MG63 (cell line): ENCODE measurements at regions not wholly inside any gene's neighbourhood (a gene's known extent, or its start where the extent isn't known, plus 50 kb on each side); places are given as distances from the start of the nearest gene placed in this dataset.

Source experiments
- DNase-seq: peaks from one replicate; pipeline ENCODE4 v3.0.0-alpha.2; 2020
- H3K27me3 ChIP-seq: fragments of 250-450 bp; sonication (Bioruptor Pico); 2 replicates; pipeline ENCODE4 v1.5.1; 2020; ENCODE audit warnings: mild to moderate bottlenecking, moderate library complexity
- H3K36me3 ChIP-seq: fragments of 250-450 bp; sonication (Bioruptor Pico); 2 replicates; pipeline ENCODE4 v1.5.1; 2020; ENCODE audit warnings: mild to moderate bottlenecking, moderate library complexity
- H3K4me3 ChIP-seq: fragments of 250-450 bp; sonication (Bioruptor Pico); 2 replicates; pipeline ENCODE4 v1.5.1; 2020; ENCODE audit warnings: mild to moderate bottlenecking, moderate library complexity
- H3K9me3 ChIP-seq: fragments of 250-450 bp; sonication (Bioruptor Pico); 2 replicates; pipeline ENCODE4 v1.5.1; 2020; ENCODE audit warnings: mild to moderate bottlenecking, moderate library complexity

DNA sequence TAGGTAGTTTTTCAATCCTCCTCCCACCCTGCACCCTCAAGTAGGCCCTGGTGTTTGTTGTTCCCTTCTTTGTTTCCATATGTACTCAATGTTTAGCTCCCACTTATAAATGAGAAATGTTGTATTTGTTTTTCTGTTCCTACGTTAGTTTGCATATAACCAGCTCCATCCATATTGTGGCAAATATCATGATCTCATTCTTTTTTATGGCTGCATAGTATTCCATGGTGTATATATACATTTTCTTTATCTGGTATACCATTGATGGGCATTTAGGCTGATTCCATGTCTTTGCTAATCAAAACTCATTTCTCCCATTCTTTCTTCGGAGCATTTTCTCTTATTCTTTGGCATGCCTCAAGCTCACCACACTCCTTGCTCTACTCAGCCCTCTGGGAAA lies 789.6 kb upstream of the KCND2 start:
- no peaks in the 10 kb centered on the region for H3K36me3 ChIP-seq
- DNase-seq, result no peak
- no peak overlapping the region for H3K4me3 ChIP-seq
- no peaks in the 10 kb centered on the region for H3K9me3 ChIP-seq
- H3K27me3 ChIP-seq, result no peaks in the 10 kb centered on the region

DNA sequence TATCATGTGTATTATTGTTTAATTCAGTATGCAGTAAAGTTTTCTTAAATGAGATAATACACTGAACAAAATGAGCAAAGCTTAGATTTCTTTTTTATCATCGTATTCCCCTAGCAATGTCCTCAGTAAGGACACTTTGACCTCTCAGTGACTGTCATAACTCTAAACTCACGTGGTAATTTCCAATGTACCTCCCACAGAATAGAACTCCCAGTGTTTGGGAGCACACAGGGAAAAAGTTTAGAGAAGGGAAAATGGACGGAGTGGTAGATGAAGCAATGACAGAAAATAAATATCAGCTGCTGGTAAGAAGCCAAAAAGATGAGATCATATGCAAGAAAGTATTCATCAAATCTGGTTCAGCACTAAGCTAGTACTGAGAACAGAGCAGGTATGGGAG lies 758.6 kb upstream of the KCND2 start:
- no peaks in the 10 kb centered on the region for H3K36me3 ChIP-seq
- no peak overlapping the region for H3K4me3 ChIP-seq
- H3K27me3 ChIP-seq, result no peaks in the 10 kb centered on the region
- H3K9me3 ChIP-seq, result no peaks in the 10 kb centered on the region
- DNase-seq, result no peak

DNA sequence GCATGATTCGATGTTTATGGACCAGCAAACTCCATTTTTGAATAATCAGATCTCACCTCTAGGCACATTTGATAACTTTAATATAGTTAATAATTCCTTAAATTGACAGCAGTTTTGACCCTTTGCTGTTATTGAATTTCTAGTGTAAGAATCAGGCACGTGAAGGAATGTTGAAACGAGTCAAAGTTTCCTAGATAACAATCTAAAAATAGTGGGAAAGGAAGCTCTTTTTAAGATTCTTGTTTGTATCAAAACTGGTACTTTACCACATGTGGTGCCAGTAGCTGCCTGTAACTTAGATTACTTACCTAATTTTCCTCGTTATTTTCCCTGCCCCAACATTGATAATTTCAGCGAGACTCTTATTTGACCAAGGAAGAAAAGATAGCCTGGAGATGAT lies 757.8 kb upstream of the KCND2 start:
- DNase-seq, result no peak
- no peaks in the 10 kb centered on the region for H3K36me3 ChIP-seq
- no peaks in the 10 kb centered on the region for H3K9me3 ChIP-seq
- H3K4me3 ChIP-seq, result no peak overlapping the region
- no peaks in the 10 kb centered on the region for H3K27me3 ChIP-seq

DNA sequence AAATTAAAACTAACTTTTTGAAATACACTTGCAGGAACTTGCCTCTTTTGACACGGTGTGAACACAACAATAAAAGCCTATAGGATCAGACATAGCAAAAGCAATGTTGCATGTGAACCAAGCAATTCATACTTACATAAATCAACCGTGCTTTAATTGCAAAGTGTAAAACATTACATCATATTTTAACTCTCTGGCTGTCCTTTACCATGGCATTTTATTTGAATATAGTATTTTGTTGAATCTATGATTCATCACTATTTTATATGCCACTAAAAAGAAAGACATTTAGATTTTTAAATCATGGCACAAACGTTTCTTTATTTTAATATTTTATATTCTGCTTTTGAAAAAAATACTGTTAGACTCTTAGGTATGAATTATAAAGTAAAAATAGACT lies 757.0 kb upstream of the KCND2 start:
- H3K36me3 ChIP-seq, result no peaks in the 10 kb centered on the region
- H3K27me3 ChIP-seq, result no peaks in the 10 kb centered on the region
- no peak overlapping the region for H3K4me3 ChIP-seq
- no peaks in the 10 kb centered on the region for H3K9me3 ChIP-seq
- DNase-seq, result no peak

DNA sequence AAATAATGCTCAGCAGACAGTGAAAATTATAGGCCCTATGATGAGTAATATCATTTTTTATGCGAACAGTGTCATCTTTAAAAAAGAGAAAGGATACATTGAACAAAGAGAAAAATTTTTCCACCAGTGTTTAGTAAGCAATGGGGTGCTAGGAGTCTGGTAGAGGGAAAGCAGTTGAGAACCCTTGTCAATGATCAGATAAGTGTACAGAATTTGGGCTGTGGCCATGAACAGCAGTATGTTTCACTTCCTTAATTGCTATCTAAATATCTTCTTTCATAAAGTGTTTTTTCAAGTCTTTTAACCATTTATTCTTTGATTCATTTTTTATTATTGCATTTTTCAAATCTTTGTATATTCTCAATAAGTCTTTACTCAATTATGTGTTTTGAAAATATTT lies 750.7 kb upstream of the KCND2 start:
- DNase-seq, result no peak

DNA sequence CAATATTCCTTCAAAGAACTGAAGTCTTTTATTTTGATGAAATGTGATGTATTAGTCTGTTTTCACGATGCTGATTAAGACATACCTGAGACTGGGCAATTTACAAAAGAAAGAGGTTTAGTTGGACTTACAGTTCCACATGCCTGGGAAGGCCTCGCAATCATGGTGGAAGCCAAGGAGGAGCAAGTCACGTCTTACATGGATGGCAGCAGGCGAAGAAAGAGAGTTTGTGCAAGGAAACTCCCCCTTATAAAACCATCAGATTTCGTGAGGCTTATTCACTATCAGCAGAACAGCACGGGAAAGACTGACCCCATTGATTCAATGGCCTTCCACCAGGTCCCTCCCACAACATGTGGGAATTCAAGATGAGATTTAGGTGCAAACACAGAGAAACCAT lies 750.3 kb upstream of the KCND2 start:
- no peak overlapping the region for H3K4me3 ChIP-seq
- DNase-seq, result no peak
- no peaks in the 10 kb centered on the region for H3K27me3 ChIP-seq
- H3K36me3 ChIP-seq, result no peaks in the 10 kb centered on the region
- H3K9me3 ChIP-seq, result peaks cover 2% of the 10 kb centered on the region; the same call in 1 of the 2 replicates

More for the DNA sequence above, 750.7 kb upstream of the KCND2 start:
- H3K27me3 ChIP-seq, result no peaks in the 10 kb centered on the region
- no peak overlapping the region for H3K4me3 ChIP-seq
- no peaks in the 10 kb centered on the region for H3K36me3 ChIP-seq
- H3K9me3 ChIP-seq, result peaks cover 2% of the 10 kb centered on the region; the same call in 1 of the 2 replicates

DNA sequence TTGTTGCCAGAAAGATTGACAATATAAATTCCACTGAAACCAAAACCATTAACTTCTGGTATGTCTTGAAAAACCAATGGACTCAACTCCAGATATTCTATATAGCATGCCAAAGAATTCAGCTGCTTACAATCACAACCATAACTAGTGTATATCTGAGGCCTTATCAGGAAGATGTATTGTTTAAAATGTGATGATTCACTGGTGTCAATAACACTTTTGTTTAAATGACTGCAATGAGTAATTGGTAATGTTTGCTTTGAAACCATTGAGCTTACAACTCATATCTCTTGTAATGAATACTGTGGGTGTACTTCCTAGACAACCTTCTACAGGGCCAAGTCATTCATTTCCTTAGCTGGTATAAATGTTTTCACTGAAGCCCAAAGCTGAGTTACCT lies 727.9 kb upstream of the KCND2 start:
- no peaks in the 10 kb centered on the region for H3K36me3 ChIP-seq
- H3K9me3 ChIP-seq, result no peaks in the 10 kb centered on the region
- H3K27me3 ChIP-seq, result no peaks in the 10 kb centered on the region
- H3K4me3 ChIP-seq, result no peak overlapping the region
- DNase-seq, result no peak

DNA sequence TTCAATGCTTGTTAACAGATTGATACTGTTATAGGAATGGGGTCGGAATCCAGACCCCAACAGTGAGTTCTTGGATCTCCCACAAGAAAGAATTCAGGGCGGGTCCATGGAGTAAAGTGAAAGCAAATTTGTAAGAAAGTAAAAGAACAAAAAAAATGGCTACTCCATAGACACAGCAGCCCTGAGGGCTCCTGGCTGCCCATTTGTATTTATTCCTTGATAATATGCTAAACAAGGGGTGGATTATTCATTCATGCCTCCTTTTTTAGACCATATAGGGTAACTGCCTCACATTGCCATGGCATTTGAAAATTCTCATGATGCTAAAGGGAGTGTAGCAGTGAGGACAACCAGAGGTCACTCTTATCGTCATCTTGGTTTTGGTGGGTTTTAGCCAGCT lies 717.2 kb upstream of the KCND2 start:
- DNase-seq, result no peak
- H3K27me3 ChIP-seq, result no peaks in the 10 kb centered on the region
- H3K9me3 ChIP-seq, result no peaks in the 10 kb centered on the region
- H3K36me3 ChIP-seq, result no peaks in the 10 kb centered on the region
- no peak overlapping the region for H3K4me3 ChIP-seq

DNA sequence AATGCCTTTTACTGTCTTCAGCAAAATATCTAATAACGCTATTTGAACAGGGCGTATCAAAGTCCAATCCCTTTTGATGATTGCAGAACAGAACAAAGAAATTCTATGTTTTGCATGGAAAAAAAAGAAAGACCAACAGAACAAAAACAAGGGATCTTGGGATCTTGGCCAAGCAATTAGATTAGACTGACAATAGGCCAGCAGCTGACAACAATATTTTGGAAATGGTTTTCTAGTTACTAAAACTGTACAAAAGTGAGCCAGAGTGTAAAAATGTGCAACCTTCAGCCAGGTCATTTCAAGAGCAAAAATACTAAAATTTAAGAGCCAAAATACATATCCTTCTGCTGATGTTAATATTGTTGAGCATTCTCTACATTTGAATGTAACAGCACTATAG lies 716.5 kb upstream of the KCND2 start:
- Histone ChIP-seq H3K9me3 (no peaks in the 10 kb centered on the region), H3K36me3 (no peaks in the 10 kb centered on the region), H3K27me3 (no peaks in the 10 kb centered on the region), H3K4me3 (no peak overlapping the region)
- DNase-seq, result no peak

DNA sequence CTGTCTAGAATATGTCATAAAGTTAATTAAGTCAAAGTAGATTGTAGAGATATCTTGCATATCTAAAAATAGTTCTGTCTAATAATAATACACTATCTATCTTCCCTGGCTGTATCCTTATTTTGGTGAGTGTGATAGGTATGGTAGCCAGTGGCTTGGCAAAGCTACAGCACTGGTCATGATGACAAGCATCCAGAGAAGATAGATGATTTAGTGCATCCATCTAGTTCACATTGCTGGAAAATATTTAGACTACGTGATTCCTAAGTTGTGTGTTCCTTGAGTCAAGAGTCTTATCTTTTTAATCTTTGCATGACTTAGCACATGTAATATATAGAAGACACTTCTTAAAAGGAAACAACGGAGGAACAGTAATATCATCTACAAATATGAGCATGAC lies 711.2 kb upstream of the KCND2 start:
- Histone ChIP-seq H3K36me3 (no peaks in the 10 kb centered on the region), H3K27me3 (no peaks in the 10 kb centered on the region), H3K9me3 (no peaks in the 10 kb centered on the region), H3K4me3 (no peak overlapping the region)
- no peak for DNase-seq

DNA sequence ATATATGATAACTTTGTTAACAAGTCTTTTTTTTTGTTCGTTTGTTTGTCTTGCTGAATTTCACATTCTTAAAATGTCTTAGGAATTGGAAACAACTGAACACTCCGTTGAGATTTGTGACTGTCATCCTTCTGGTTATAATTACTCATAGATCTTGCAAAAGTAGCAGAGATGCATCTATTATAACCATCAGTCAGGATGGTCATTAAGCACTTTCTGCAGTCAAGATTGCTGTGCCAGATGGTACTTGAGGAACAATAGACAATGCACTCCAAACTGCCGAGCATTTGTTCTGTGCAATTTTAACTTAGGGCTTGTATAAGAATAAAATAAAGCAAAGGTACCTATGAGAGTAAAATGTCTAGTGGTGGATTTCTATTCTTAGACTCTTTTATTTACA lies 710.1 kb upstream of the KCND2 start:
- Histone ChIP-seq H3K27me3 (no peaks in the 10 kb centered on the region), H3K36me3 (no peaks in the 10 kb centered on the region), H3K9me3 (no peaks in the 10 kb centered on the region), H3K4me3 (no peak overlapping the region)
- DNase-seq, result no peak

DNA sequence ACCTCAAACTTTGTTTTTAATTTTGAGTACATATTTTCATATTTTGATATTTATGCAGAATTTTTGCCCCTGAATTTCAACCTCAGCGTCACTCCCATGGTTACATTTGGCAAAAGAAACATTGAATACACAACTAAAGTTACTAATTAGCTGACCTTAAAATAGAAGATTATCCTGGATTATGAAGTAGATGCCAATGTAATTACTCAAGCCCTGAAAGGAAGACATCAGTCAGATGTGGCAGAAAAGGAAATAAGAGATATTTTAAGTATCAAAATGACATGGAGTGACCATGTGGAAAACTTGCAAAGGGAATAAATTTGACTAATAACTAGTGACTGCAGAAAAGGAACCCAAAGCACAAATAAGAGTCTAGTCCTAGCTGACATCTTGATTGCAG lies 701.3 kb upstream of the KCND2 start:
- Histone ChIP-seq H3K9me3 (no peaks in the 10 kb centered on the region), H3K4me3 (no peak overlapping the region)
- DNase-seq, result no peak

DNA sequence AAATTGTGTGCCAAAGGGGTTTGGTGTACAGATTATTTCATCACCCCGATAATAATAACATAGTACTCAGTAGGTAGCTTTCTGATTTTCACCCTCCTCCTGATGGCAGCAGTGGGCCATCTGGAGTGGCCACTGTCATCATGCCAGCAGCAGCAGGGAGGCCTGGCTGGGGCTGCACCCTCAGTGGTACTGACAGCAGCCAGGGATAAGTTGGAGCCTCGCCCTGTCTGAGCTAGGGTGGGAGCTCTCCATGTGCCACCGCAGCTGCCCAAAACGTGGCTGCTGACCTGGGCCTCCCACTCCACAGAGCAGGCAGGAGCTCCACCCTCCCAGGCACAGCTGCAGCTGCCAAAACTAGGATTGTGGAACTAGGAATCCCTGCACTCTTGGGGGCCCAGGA lies 700.8 kb upstream of the KCND2 start:
- Histone ChIP-seq H3K27me3 (no peaks in the 10 kb centered on the region), H3K36me3 (no peaks in the 10 kb centered on the region), H3K9me3 (no peaks in the 10 kb centered on the region), H3K4me3 (no peak overlapping the region)
- no peak for DNase-seq

More for the DNA sequence above, 701.3 kb upstream of the KCND2 start:
- Histone ChIP-seq H3K27me3 (no peaks in the 10 kb centered on the region), H3K36me3 (no peaks in the 10 kb centered on the region)

DNA sequence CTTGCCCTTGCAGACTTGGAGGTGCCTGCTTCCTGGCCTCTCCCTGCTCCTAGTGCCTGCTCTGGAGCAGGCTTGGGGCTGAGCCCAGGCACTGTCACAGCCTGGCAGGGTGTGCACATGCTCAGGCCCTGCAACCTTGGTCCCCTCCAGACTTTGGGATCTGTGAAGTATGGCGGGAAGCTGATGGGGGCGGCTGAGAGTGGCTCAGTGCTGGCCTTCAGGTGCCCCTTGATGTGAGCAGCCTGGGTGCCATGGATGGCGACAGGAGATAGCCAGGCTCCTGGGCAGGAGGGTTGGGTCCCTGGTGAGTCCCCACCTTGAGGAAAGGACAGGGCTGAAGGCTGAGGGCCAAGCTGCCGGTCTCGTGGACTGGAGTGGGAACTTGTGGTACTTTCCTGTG lies 700.4 kb upstream of the KCND2 start:
- no peak for DNase-seq
- Histone ChIP-seq H3K27me3 (no peaks in the 10 kb centered on the region), H3K9me3 (no peaks in the 10 kb centered on the region), H3K4me3 (no peak overlapping the region), H3K36me3 (no peaks in the 10 kb centered on the region)

DNA sequence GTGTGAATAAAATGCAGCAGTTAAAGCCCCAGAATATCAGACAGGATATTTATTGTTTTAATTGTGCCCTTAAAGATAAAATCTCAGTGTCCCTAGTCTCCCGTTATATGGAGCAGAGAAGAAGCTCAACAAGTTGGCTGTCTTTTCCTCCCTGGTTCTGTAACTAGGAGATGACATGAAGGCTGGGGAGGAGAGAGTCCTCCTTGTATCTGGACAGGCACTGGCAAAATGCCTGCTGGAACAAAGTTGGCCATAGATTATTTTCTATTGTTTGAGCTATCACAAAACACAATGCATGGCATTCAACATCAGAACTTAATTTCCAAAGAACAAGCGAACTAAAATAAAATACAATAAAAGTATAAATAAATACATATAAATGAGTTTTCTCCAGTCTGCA lies 694.9 kb upstream of the KCND2 start:
- Histone ChIP-seq H3K4me3 (no peak overlapping the region), H3K36me3 (no peaks in the 10 kb centered on the region)
- no peak for DNase-seq

DNA sequence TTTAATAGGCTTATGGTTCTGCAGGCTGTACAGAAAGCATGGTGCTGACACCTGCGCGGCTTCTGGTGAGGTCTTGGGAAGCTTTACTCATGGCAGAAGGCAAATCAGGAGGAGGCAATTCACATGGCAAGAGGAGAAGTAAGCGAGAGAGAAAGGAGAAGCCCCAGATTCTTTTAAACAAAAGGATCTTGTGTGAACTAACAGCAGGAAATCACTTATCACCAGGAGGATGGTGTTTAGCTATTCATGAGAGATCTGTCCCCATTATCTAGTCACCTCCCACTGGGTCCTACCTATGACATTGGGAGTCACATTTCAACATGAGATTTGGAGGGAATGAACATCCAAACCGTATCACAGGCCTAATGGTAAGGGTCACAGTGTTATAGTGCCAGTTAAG lies 678.0 kb upstream of the KCND2 start:
- Histone ChIP-seq H3K27me3 (no peaks in the 10 kb centered on the region), H3K36me3 (no peaks in the 10 kb centered on the region), H3K9me3 (no peaks in the 10 kb centered on the region), H3K4me3 (no peak overlapping the region)
- DNase-seq, result no peak

More for the DNA sequence above, 694.9 kb upstream of the KCND2 start:
- Histone ChIP-seq H3K9me3 (no peaks in the 10 kb centered on the region), H3K27me3 (no peaks in the 10 kb centered on the region)

DNA sequence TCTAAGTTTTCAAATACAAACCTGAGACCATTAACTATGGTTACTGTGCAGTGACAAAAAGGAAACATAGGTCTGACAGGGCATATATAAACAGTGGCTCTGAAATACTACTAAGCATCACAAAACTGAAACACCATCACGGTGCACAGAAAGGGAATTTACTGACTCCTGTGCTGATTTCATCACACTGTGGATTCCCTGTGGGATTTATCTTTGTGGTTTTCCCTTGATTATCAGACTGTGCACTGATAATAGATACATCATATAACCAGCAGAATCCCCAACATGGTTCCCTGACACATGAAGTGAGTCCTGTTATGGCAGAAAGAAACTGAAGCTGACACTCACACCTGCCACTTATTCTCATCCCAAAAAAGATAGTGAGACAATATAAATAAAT lies 676.3 kb upstream of the KCND2 start:
- DNase-seq, result no peak
- Histone ChIP-seq H3K36me3 (no peaks in the 10 kb centered on the region), H3K9me3 (no peaks in the 10 kb centered on the region), H3K27me3 (no peaks in the 10 kb centered on the region), H3K4me3 (no peak overlapping the region)

DNA sequence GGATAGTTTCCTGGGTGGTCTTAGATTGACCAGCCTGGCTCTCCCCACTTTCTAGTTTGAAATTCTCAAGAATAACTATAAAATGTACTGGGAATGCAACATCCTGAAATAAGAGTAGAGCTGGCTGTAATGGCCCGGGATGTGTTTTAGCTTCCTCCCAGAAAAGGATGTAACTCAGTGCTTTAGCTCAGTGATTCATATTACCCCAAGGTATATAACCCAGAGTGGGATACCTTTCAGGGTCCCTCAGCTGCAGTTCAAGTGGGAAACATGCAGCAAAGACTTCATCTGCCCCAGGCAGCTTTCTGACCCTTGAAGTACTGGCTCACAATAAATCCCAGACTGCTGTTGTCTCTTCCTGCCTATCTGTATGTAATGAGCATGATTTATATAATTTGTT lies 666.7 kb upstream of the KCND2 start:
- no peaks in the 10 kb centered on the region for H3K9me3 ChIP-seq
- no peak for DNase-seq
- H3K27me3 ChIP-seq, result no peaks in the 10 kb centered on the region
- no peak overlapping the region for H3K4me3 ChIP-seq
- H3K36me3 ChIP-seq, result no peaks in the 10 kb centered on the region

DNA sequence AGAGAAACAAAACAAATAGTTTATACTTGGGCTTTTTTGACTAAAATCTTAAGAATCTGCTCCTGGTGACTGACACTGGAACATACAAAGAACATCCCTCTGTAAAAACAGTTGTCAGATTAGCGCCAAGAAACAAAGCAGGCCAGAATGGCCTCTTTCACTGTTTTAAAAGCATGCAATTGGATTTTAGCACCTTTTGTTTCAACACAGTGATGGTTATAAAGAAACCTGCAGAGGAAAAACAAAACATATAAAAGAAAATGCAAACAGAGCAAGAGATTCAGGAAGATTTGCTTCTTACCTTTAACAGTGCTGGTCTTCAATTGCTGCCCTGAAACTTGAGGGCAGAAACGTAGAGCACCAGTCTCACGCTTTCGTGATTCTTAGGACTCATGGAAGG lies 652.2 kb upstream of the KCND2 start:
- H3K27me3 ChIP-seq, result no peaks in the 10 kb centered on the region
- no peaks in the 10 kb centered on the region for H3K9me3 ChIP-seq
- no peaks in the 10 kb centered on the region for H3K36me3 ChIP-seq
- H3K4me3 ChIP-seq, result no peak overlapping the region
- DNase-seq, result no peak
